ENCODE measurements at regions not wholly inside any gene's neighbourhood (a gene's known extent, or its start where the extent isn't known, plus 50 kb on each side); places are given as distances from the start of the nearest gene placed in this dataset.
"Not testable (repeated sequence)": the region's sequence is repeated elsewhere in the genome, so short reads cannot be mapped to it uniquely, and the experiment has no call there.

DNA sequence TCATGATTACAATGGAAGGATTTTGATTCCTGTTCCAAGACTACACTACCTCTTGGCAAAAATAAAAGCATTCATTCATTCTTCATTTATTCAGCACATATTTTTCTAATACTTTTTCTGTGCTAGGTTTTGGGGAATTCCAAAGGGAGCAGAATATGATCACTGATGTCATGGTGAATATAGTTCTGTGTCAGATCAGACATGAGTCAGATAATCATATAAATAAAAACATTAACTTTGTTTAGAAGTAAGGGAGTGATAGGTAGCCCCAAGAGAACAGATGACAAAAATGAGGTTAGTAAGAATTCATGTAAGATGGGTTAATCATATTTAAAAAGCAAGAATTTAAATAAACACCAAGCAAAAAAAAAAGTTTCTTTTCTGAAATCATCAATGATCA, 94.1 kb upstream of the RANBP6 start:
- peak overlapping the region in 2 of 9 donors; percentile 10 to 41 for H3K27ac Mint-ChIP-seq
- CTCF ChIA-PET, result no interaction called here

DNA sequence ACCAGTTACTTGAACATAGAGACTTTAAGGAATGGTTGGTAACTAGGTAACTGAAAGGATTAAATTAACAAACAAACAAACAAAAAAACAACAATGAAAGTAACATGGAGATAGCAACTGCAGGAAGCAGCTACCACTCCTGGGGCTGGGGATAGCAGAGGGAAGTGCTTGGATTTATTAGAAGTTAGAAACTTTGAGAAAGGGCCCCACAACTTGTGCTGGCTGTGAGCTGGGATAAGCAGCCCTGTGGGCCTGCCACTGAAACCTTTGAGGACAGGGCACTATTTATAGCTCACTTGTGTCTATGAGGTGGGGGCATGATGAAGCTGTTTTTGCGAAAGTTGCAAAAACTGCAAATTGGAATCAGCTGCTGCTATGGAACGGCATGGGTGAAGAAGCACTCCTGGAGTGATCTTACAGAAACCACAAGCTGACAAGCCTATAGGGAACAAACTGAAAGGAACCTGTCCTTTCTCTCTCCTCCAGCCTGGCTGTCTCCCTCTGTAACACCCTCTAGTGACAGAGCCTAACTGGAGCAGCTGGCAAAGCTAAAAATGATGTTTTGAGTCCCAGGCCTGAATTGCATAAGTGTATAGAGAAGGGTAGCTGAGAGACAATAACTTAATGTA, 91.4 kb upstream of the RANBP6 start:
- Histone ChIP-seq H3K36me3 (ENCODE audit: control insufficient read depth in 2 of 3, insufficient read depth in 3 of 3, low read length in 3 of 3) (no peaks in the 10 kb centered on the region), H3K9me3 (ENCODE audit: control insufficient read depth in 2 of 3, low read length in 3 of 3) (no peaks in the 10 kb centered on the region), H3K4me3 (ENCODE audit: low read length) (no peak overlapping the region), H3K27me3 (ENCODE audit: control insufficient read depth in 2 of 2, insufficient read depth in 2 of 2, low read length in 2 of 2) (no peaks in the 10 kb centered on the region), H3K4me1 (ENCODE audit: control insufficient read depth in 2 of 2, insufficient read depth in 2 of 2, low read length in 2 of 2) (peaks cover 0 to 5% of the 10 kb centered on the region in 2 donors), H3K27ac (ENCODE audit: low read depth, low read length) (no peak overlapping the region)
- Mint-ChIP-seq H3K4me3 (no peak overlapping the region), H3K27ac (peak overlapping the region in 7 of 9 donors; percentile 5 to 39 (median 17)), H3K4me1 (peaks cover 0 to 46% (median 30%) of the 10 kb centered on the region in 7 donors), H3K27me3 (peaks cover 0 to 2% (median 0%) of the 10 kb centered on the region in 5 donors), H3K9me3 (peaks cover 0 to 2% (median 0%) of the 10 kb centered on the region in 11 donors), H3K36me3 (no peaks in the 10 kb centered on the region)
- peak; percentile 53 for ATAC-seq
- ChIA-PET POLR2A (interaction anchor here (0.7 kb wide), 1 partner anchor 405 kb away, joined by 3 read pairs; no protein-coding TSS in a partner anchor), CTCF (no interaction called here)
- no peak for DNase-seq
- intact Hi-C loops (cut with micrococcal nuclease), result loop anchor here in 1 of 2 donors (10.0 kb wide), 1 partner anchor 48 kb away; no protein-coding TSS in a partner anchor

More for the DNA sequence above, 94.1 kb upstream of the RANBP6 start:
- DNase-seq (no peak), ATAC-seq (no peak)
- no peaks in the 10 kb centered on the region for H3K9me3 ChIP-seq (ENCODE audit: control insufficient read depth in 2 of 3, low read length in 3 of 3)
- peaks cover 0 to 5% of the 10 kb centered on the region in 2 donors for H3K4me1 ChIP-seq (ENCODE audit: control insufficient read depth in 2 of 2, insufficient read depth in 2 of 2, low read length in 2 of 2)
- POLR2A ChIA-PET, result no interaction called here
- intact Hi-C loops (cut with micrococcal nuclease), result loop anchor here in 1 of 2 donors (10.0 kb wide), 1 partner anchor 45 kb away; no protein-coding TSS in a partner anchor
- H3K27me3 ChIP-seq (ENCODE audit: control insufficient read depth in 2 of 2, insufficient read depth in 2 of 2, low read length in 2 of 2), result no peaks in the 10 kb centered on the region
- no peaks in the 10 kb centered on the region for H3K36me3 ChIP-seq (ENCODE audit: control insufficient read depth in 2 of 3, insufficient read depth in 3 of 3, low read length in 3 of 3)
- no peak overlapping the region for H3K4me3 ChIP-seq (ENCODE audit: low read length)
- Mint-ChIP-seq H3K4me3 (no peak overlapping the region), H3K27me3 (no peaks in the 10 kb centered on the region), H3K9me3 (no peaks in the 10 kb centered on the region), H3K36me3 (no peaks in the 10 kb centered on the region), H3K4me1 (peaks cover 0 to 45% (median 30%) of the 10 kb centered on the region in 7 donors)
- no peak overlapping the region for H3K27ac ChIP-seq (ENCODE audit: low read depth, low read length)

DNA sequence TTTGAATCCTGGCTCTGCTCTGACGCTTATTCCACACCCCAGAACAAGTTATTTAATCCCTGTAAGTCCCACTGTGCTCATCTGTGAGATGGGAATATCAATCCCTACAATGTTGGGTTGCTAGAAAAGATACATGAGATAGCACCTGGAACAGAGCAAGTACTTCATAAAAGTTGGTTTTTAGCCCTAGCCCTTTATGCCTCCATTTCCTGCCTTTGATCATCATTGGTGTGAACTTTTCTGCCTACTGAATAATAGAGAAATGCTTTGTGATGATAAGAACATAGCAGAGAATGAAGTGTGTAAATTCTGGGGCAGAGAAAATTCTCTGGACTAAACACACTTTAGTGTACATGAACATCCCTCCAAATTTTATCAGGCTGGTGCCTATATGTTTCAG, 90.3 kb upstream of the RANBP6 start:
- Histone ChIP-seq H3K27ac (ENCODE audit: low read depth, low read length) (no peak overlapping the region), H3K9me3 (ENCODE audit: control insufficient read depth in 2 of 3, low read length in 3 of 3) (no peaks in the 10 kb centered on the region), H3K4me1 (ENCODE audit: control insufficient read depth in 2 of 2, insufficient read depth in 2 of 2, low read length in 2 of 2) (peaks cover 0 to 5% of the 10 kb centered on the region in 2 donors), H3K27me3 (ENCODE audit: control insufficient read depth in 2 of 2, insufficient read depth in 2 of 2, low read length in 2 of 2) (no peaks in the 10 kb centered on the region), H3K4me3 (ENCODE audit: low read length) (no peak overlapping the region), H3K36me3 (ENCODE audit: control insufficient read depth in 2 of 3, insufficient read depth in 3 of 3, low read length in 3 of 3) (no peaks in the 10 kb centered on the region)
- H3K9me3 Mint-ChIP-seq, result peaks cover 0 to 2% (median 0%) of the 10 kb centered on the region in 11 donors
- H3K27ac Mint-ChIP-seq, result peak overlapping the region in 1 of 9 donors; percentile 17
- H3K4me3 Mint-ChIP-seq, result no peak overlapping the region
- ChIA-PET CTCF (no interaction called here), POLR2A (no interaction called here)
- ATAC-seq, result no peak
- peaks cover 0 to 2% (median 0%) of the 10 kb centered on the region in 5 donors for H3K27me3 Mint-ChIP-seq
- no peaks in the 10 kb centered on the region for H3K36me3 Mint-ChIP-seq
- intact Hi-C loops (cut with micrococcal nuclease), result loop anchor here in 1 of 2 donors (10.0 kb wide), 1 partner anchor 49 kb away; no protein-coding TSS in a partner anchor
- H3K4me1 Mint-ChIP-seq, result peaks cover 0 to 43% (median 30%) of the 10 kb centered on the region in 7 donors
- DNase-seq, result peak in 1 of 9 donors; percentile 16

DNA sequence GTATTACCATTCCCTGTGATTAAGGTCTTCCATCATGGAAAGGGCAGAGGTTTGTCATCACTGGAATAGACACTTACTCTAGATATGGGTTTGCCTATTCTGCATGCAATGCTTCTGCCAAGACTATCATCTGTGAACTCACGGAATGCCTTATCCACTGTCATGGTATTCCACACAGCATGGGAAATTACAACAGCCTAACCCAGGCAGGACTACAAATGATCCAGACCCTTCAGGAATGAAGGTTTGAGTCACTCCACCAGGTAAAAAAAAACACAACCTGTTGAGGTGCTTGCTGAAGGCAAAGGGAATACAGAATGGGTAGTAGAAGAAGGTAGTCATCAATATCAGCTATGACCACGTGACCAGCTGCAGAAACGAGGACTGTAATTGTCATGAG, 89.0 kb upstream of the RANBP6 start:
- H3K4me3 ChIP-seq (ENCODE audit: low read length); H3K27me3 ChIP-seq (ENCODE audit: control insufficient read depth in 2 of 2, insufficient read depth in 2 of 2, low read length in 2 of 2); CTCF ChIA-PET; H3K4me3 Mint-ChIP-seq; H3K27ac Mint-ChIP-seq; H3K27me3 Mint-ChIP-seq; POLR2A ChIA-PET; H3K36me3 ChIP-seq (ENCODE audit: control insufficient read depth in 2 of 3, insufficient read depth in 3 of 3, low read length in 3 of 3); DNase-seq; H3K4me1 ChIP-seq (ENCODE audit: control insufficient read depth in 2 of 2, insufficient read depth in 2 of 2, low read length in 2 of 2); H3K9me3 Mint-ChIP-seq; H3K27ac ChIP-seq (ENCODE audit: low read depth, low read length); H3K36me3 Mint-ChIP-seq; ATAC-seq; H3K9me3 ChIP-seq (ENCODE audit: control insufficient read depth in 2 of 3, low read length in 3 of 3): not testable (repeated sequence)
- peaks cover 0 to 30% (median 25%) of the 10 kb centered on the region in 7 donors for H3K4me1 Mint-ChIP-seq
- intact Hi-C loops (cut with micrococcal nuclease), result loop anchor here in 1 of 2 donors (10.0 kb wide), 1 partner anchor 50 kb away; no protein-coding TSS in a partner anchor

DNA sequence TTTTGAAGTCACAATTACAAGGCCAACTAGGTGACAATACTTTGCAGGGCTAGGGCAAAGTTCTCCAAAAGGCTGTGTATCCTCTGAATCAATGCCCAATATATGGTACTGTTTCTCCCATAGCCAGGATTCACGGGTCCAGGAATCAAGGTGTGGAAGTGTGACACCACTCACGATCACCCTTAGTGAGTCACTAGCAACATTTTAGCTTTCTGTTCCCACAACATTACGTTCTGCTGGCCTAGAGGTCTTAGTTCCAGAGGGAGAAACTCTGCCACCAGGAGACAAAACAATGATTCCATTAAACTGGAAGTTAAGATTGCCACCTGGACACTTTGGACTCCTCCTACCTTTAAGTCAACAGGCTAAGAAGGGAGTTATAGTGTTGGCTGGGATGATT, 88.5 kb upstream of the RANBP6 start:
- H3K9me3 ChIP-seq (ENCODE audit: control insufficient read depth in 2 of 3, low read length in 3 of 3); H3K27ac ChIP-seq (ENCODE audit: low read depth, low read length); H3K27me3 Mint-ChIP-seq; H3K27me3 ChIP-seq (ENCODE audit: control insufficient read depth in 2 of 2, insufficient read depth in 2 of 2, low read length in 2 of 2); ATAC-seq; H3K36me3 ChIP-seq (ENCODE audit: control insufficient read depth in 2 of 3, insufficient read depth in 3 of 3, low read length in 3 of 3); H3K36me3 Mint-ChIP-seq; H3K4me3 Mint-ChIP-seq; H3K4me1 ChIP-seq (ENCODE audit: control insufficient read depth in 2 of 2, insufficient read depth in 2 of 2, low read length in 2 of 2); H3K27ac Mint-ChIP-seq; CTCF ChIA-PET; H3K4me3 ChIP-seq (ENCODE audit: low read length); H3K9me3 Mint-ChIP-seq; POLR2A ChIA-PET; DNase-seq: not testable (repeated sequence)
- intact Hi-C loops (cut with micrococcal nuclease), result loop anchor here in 1 of 2 donors (10.0 kb wide), 1 partner anchor 51 kb away; no protein-coding TSS in a partner anchor
- H3K4me1 Mint-ChIP-seq, result peaks cover 0 to 29% (median 24%) of the 10 kb centered on the region in 7 donors

DNA sequence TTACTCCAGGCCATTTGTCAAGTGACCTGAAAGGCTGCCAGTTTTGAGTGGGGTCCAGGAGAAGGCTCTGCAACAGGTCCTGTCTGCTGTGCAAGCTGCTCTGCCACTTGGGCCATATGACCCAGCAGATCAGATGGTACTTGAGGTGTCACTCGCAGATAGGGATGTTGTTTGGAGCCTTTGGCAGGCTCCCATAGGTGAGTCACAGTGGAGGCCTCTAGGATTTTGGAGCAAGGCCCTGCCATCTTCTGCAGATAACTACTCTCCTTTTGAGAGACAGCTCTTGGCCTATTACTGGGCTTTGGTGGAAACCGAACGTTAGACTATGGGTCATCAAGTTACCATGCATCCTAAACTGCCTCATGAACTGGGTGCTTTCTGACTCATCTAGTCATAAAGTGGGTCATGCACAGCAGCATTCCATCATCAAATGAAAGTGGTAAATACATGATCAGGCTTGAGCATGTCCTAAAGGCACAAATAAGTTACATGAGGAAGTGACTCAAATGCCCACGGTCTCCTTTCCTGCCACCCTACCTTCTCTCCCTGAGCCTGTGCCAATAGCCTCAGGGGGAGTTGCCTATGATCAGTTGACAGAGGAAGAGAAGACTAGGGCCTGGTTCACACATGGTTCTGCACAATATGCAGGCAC, 87.0 kb upstream of the RANBP6 start:
- H3K27me3 ChIP-seq (ENCODE audit: control insufficient read depth in 2 of 2, insufficient read depth in 2 of 2, low read length in 2 of 2); DNase-seq; H3K36me3 ChIP-seq (ENCODE audit: control insufficient read depth in 2 of 3, insufficient read depth in 3 of 3, low read length in 3 of 3); H3K27ac Mint-ChIP-seq; H3K27ac ChIP-seq (ENCODE audit: low read depth, low read length); H3K9me3 ChIP-seq (ENCODE audit: control insufficient read depth in 2 of 3, low read length in 3 of 3); H3K4me3 Mint-ChIP-seq; H3K36me3 Mint-ChIP-seq; H3K9me3 Mint-ChIP-seq; H3K4me3 ChIP-seq (ENCODE audit: low read length); H3K27me3 Mint-ChIP-seq; H3K4me1 ChIP-seq (ENCODE audit: control insufficient read depth in 2 of 2, insufficient read depth in 2 of 2, low read length in 2 of 2); CTCF ChIA-PET; ATAC-seq; POLR2A ChIA-PET: not testable (repeated sequence)
- H3K4me1 Mint-ChIP-seq, result peaks cover 0 to 29% (median 24%) of the 10 kb centered on the region in 7 donors
- intact Hi-C loops (cut with micrococcal nuclease), result loop anchor here in 1 of 2 donors (10.0 kb wide), 1 partner anchor 52 kb away; no protein-coding TSS in a partner anchor
